Bone marrow (tissue), 2 donors: ENCODE measurements at regions not wholly inside any gene's neighbourhood (a gene's known extent, or its start where the extent isn't known, plus 50 kb on each side); places are given as distances from the start of the nearest gene placed in this dataset.

Experiments
- DNase-seq, 2 donors: peaks; one replicate each; lab custom pipeline; 2025; lab: John Stamatoyannopoulos, UW

DNA sequence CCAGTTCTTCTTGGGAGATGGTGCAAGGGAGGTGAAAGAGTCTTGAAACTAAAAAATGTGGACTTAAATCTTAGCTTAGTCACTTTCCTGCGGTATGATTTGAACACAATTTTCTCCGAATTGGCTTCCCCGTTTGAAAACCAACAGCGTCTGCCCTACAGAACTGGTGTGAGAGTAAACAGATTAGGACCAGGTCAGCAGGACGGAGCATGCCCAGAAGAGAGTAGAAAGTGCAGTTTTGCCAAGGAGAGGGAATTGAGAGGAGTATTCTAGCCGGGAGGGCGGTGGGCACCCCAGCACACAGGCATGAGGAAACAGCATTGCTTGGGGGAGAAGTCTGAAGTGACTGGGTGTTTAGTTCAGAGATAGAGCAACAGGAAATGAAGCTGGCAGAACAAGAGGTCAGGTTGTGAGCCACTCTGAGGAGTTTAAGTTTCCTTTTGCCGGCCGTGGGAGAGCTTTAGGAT is 927.1 kb downstream of the VRK1 start:
- no peak for DNase-seq

- DNase-seq, result no peak
Measured at GRCh38 chr14:97726676-97727075, 929.5 kb downstream of the VRK1 start.

- DNase-seq, result no peak
Measured at GRCh38 chr14:97730706-97731105, 933.5 kb downstream of the VRK1 start.

DNA sequence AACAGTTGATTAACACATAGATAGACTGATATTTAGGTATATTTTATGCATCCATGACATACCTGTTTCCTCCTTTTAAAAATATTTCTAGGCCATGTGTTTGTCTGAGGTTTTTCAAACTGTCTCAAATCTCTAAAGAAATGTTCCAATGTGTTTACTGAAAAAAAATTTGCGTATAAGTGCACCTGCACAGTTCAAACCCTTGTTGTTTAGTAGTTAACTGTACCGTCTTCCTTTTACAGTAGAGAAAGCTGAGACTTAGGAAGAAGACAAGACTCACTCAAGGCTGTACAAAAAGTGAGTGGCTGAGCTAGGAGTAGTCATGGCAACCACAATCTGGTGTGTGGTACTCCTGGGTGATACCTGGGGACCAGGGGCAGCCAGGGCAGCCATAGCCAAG is 934.6 kb downstream of the VRK1 start:
- no peak for DNase-seq

DNA sequence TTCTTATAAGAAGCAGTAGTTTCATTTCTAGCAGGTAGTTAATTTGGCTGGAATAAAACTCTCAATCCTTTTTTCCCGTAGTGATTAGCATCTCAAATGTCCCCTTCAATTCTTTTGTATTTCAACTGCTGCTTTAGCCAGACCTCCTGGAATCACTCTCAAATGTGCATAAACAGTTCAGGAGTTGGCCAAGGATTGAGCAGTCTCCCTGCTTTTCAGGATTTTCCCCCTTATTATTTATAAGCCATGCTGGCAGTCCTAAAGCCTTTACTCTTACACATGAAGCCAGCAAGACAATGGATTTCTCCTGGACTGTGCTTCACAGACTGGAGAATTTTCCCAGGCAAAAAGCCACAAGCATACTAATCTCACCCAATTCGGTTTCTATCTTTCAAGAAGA is 950.1 kb downstream of the VRK1 start:
- no peak for DNase-seq

GRCh38 chr14:97748616-97749015 is 951.4 kb downstream of the VRK1 start:
- no peak for DNase-seq

- DNase-seq, result no peak
Measured at GRCh38 chr14:97757491-97757890, 960.3 kb downstream of the VRK1 start.

GRCh38 chr14:97760050-97760449 is 962.9 kb downstream of the VRK1 start:
- no peak for DNase-seq

DNA sequence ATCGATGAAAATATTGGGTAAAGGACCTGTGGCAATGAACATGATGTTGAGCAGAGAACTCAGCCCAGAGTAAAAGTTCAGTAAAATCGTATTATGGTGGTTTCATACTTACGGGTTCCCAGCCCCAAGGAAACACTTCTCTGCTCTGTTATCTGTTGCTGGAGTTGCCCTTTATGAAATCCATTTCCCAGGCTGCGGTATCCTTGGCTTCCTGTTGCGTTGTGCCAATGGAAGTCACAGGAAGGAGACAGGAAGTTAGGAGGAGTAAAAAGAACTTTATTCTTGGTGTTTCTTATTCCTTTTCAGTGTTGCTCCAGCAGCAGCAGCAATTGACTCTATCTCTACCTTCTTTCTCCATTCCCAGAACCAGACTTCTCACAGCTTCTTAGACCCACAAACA is 965.2 kb downstream of the VRK1 start:
- DNase-seq, result no peak

GRCh38 chr14:97771340-97772045 is 974.3 kb downstream of the VRK1 start:
- no peak for DNase-seq

DNA sequence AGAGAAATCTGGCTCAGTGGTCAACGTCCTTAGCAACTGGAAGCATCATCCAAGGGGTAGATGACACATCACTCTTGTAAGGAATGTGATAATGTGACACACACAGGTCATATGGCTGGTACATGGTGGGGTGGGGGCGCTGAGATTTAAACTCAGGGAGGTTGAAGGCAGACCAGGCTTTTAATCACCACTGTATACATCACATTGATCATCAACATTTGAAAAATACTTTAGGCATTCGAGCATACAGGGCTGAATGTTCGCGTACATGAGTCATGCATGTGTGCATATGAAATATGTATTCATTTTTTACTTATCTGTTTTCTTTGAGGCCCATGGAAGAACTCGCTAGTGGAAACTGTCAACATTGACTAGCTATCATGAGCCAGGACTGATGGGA is 976.4 kb downstream of the VRK1 start:
- DNase-seq, result no peak

DNA sequence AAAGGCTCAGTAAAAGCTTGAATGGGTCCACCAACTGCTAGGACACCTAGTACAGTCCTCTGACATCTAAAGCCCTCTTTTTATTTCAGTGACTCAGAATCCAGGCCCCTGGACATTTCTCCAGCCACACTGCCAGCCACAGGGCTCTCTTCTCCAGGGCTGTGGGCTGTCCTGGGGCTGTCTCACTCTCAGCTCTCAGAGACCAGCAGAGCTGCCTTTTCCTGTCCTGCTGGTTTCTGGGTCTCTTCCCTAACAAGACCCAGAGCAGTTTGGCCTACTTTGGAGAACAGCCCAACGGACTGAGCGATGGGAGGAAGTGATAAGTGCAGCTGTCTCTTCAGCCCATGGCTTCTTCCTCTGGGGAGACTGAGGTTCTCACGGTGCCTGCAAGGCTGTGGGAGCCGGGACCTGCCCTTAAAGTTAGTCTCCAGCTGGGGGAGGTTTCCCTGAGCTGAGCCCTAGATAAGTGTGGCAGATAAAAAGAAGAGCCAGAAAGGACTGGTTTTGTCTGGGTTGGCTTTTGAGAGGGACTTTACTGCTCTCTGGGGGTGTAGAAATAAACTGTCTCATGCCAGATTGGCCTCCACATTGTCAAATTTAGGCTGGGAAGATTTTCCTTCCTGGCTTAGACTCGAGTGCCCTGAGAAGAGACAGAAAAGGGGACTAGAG is 979.8 kb downstream of the VRK1 start:
- DNase-seq, result no peak

DNA sequence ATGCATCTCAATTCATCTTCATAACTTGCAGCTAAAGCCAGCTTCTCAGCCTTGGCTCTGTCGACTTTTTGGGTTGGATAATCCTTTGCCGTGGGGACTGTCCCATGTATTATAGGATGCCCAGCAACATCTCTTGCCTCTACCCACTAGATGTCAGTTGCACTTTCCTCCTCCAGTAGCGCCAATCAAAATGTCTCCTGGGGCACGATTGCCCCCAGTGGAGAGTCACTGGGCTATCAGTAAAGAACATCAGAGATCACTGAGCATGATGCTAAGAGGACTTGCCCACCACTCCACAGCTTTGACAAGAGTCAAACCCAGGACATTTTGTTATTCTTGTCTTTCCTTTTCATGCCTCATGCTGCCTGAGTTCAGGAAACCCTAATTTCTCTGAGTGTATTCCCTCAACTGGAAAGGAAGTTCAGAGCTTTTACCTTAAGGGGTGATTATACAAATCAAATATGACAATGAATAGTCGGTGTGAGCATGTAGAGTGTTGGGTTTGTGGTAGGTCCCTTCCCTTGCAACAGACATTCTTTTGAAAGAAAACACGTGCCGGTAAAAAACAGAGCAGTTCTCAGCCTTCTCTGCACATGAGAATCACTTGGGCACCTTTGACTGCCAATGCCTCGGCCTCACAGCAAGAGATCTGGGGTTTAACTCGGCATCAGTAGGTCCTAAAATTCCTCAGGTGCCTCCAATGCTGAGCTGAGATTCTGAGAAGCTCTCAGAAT is 980.6 kb downstream of the VRK1 start:
- no peak for DNase-seq

GRCh38 chr14:97779140-97779539 is 982.0 kb downstream of the VRK1 start:
- no peak for DNase-seq

GRCh38 chr14:97780804-97781203 is 983.6 kb downstream of the VRK1 start:
- DNase-seq, result no peak

GRCh38 chr14:97781961-97782360 is 984.8 kb downstream of the VRK1 start:
- DNase-seq, result no peak

DNA sequence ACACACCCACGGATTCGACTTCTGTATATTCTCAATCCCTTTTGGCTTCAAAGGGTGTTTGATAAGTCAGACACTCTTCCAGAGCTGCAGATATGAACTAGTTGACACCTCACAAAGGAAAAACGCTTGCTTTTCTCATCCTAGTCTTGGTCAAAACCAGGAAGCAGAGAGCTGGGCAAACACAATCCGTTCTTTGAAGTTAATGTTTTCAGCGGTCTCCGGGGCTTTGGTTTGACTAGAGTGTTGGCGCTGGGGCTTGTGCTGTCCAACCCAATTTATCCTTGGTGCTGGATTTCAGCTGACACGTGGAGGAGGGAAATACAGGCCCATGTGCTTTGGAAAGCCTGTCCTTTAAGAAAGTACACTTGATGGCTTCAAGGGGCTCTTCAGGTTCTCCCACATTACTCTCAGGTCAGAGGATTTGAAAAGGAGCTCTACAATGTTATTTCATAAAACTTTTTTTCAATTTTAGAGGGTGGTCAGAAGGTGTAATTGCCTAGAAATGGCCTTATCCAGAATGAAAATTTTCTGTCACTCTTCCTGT is 985.8 kb downstream of the VRK1 start:
- DNase-seq, result no peak

DNA sequence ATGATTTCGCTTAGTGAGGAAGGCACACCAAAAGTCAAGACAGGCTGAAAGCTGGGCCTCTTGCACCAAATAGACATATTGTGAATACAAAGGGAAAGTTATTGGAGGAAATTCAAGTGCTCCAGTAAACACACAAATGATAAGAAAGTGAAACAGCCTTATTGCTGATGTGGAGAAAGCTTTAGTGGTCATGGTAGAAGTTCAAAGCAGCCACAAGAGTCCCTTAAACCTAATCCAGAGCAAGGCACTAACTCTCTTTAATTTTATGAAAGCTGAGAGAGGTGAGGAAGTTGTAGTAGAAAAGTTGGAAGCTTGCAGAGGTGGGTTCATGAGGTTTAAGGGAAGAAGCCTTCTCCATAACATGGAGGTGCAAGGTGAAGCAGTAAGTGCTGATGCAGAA is 988.3 kb downstream of the VRK1 start:
- no peak for DNase-seq

DNA sequence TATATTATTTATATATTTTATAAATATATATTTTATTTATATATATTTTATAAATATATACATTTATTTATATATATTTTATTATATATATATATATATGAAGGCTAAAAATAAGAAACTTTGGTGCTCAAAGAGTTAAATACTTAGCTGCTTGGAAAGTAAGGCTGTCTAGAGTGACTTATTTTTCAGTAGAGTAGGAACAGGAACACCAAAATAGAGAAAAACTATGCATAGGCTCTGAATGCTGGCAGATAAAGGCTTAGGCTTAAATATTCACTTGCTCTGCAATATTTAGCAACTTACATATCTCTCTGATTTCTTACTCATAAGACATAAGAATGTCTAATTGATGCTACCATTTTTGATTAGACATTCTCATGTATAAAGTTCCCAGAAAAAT is 991.2 kb downstream of the VRK1 start:
- no peak for DNase-seq

DNA sequence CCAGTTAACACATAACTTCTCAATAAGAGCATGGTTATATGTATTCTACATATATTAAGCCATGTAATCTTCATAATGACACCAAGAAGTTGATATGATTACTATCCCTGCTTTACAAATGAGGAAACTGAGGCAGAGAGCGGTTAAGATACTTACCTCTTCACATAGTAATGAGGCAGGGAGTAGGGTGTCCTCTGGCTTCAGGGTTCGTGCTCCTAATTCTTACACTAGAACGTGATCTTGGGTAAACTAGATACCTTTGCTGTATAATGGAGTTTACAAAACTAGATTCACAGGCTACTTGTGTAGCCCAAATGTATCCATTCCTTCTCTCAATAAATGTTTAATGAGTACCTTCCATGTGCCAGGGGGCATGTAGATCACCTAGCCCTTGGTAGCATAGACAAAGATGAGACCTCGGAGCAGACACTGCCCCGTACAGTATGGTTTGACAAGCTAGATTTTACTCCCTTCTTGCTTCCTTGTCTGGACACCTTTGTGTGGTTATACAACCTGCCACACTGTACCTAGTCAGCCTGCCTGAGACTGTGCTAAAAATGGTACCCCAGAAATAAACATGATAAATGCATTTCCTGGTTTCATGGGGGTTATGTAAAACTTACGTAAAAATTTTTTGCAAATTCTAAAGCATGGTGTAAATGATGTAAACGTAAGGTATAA is 991.8 kb downstream of the VRK1 start:
- no peak for DNase-seq

DNA sequence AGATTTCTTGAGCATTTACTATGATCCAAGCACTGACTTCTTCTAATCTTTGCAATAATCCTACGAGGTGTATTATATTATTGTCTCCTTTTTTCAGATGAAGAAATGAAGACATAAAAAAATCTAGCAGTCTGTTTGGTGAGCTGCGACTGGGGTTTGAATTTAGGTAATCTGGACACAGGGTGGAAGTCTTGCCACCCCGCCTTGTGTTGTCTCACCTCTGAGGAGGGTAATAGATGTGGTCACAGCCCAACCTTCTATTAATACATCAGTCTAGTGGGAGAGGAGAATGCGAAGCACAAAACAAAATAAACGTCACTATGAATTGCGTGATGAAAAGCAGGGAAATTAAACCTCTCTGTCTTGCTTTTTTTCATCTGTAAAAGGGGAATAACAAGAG is 993.9 kb downstream of the VRK1 start:
- no peak for DNase-seq

DNA sequence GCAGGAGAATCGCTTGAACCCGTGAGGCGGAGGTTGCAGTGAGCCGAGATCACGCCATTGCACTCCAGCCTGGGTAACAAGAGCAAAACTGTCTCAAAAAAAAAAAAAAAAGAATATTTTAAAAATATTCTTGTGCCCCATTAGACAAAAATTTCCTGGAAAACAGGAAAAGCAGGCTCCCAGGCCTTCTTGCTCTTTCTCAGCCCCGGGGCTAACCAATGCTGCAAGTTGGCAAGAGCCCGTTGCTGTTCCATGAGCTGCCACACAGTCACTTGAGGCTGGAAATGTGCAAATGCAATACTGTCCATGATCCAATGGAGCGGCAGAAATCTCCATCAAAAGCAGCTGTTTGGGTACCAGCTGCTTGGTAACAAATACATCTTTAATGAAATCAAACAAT is 994.7 kb downstream of the VRK1 start:
- no peak for DNase-seq
